Karpas-422 (cell line): ENCODE measurements at regions not wholly inside any gene's neighbourhood (a gene's known extent, or its start where the extent isn't known, plus 50 kb on each side); places are given as distances from the start of the nearest gene placed in this dataset.

Source experiments
- DNase-seq: peaks from one replicate; pipeline ENCODE4 v3.0.0-alpha.2; 2015
- H2AFZ ChIP-seq: fragments of 200-600 bp; sonication (generic); 2 replicates; pipeline ENCODE4 v1.6.1; 2014; ENCODE audit warnings: antibody characterized with exemption, low read length, mixed read lengths
- H3K27ac ChIP-seq: fragments of 200-600 bp; sonication (generic); 2 replicates; pipeline ENCODE4 v1.5.1; 2014; ENCODE audit warnings: mild to moderate bottlenecking, low read length, moderate library complexity
- H3K27me3 ChIP-seq: fragments of 200-600 bp; sonication (generic); 2 replicates; pipeline ENCODE4 v1.6.1; 2014; ENCODE audit warnings: low read length, mixed read lengths
- H3K36me3 ChIP-seq: fragments of 200-600 bp; sonication (generic); 2 replicates; pipeline ENCODE4 v1.6.1; 2014; ENCODE audit warnings: low read length, mixed read lengths; ENCODE audit not compliant: insufficient read depth
- H3K4me1 ChIP-seq: fragments of 200-600 bp; sonication (generic); 2 replicates; pipeline ENCODE4 v1.6.1; 2014; ENCODE audit warnings: mild to moderate bottlenecking, low read length, mixed read lengths
- H3K4me2 ChIP-seq: fragments of 200-600 bp; sonication (generic); 2 replicates; pipeline ENCODE4 v1.6.1; 2014; ENCODE audit warnings: low read length, low read depth, mild to moderate bottlenecking; ENCODE audit not compliant: poor library complexity, severe bottlenecking
- H3K4me3 ChIP-seq: fragments of 200-600 bp; sonication (generic); 2 replicates; pipeline ENCODE4 v1.5.1; 2014; ENCODE audit warnings: mild to moderate bottlenecking, antibody characterized with exemption, low read length, mixed read lengths
- H3K79me2 ChIP-seq: fragments of 200-600 bp; sonication (generic); 2 replicates; pipeline ENCODE4 v1.6.1; 2014; ENCODE audit warnings: mild to moderate bottlenecking, low read length, mixed read lengths
- H3K9ac ChIP-seq: fragments of 200-600 bp; sonication (generic); 2 replicates; pipeline ENCODE4 v1.6.0; 2014; ENCODE audit warnings: low read length
- H3K9me2 ChIP-seq: fragments of 200-600 bp; sonication (generic), shearing (Covaris generic); replicated peaks from 2 replicates; pipeline ENCODE4 v1.6.0; 2014; ENCODE audit warnings: mild to moderate bottlenecking, low read length, moderate library complexity; ENCODE audit not compliant: insufficient read depth
- H3K9me3 ChIP-seq: fragments of 300-700, 200-600 bp; sonication (generic); 2 replicates; pipeline ENCODE4 v1.6.1; 2014; ENCODE audit warnings: low read length, mixed read lengths
- H4K20me1 ChIP-seq: fragments of 200-600 bp; sonication (generic); 2 replicates; pipeline ENCODE4 v1.6.1; 2014; ENCODE audit warnings: mild to moderate bottlenecking, antibody characterized with exemption, low read length, low read depth; ENCODE audit not compliant: insufficient read depth

- Histone ChIP-seq H3K4me1 (no peaks in the 10 kb centered on the region), H3K79me2 (no peaks in the 10 kb centered on the region), H3K27ac (no peak overlapping the region), H2AFZ (no peak overlapping the region), H4K20me1 (no peaks in the 10 kb centered on the region), H3K9me2 (no peaks in the 10 kb centered on the region), H3K4me3 (no peak overlapping the region), H3K27me3 (no peaks in the 10 kb centered on the region), H3K9ac (no peak overlapping the region), H3K9me3 (peaks cover 26% of the 10 kb centered on the region), H3K36me3 (no peaks in the 10 kb centered on the region), H3K4me2 (no peak overlapping the region)
- no peak for DNase-seq
Measured at GRCh38 chr3:103699228-103699627, 1264.4 kb downstream of the ZPLD1 start.

- Histone ChIP-seq H3K36me3 (no peaks in the 10 kb centered on the region), H3K9ac (no peak overlapping the region), H4K20me1 (no peaks in the 10 kb centered on the region), H2AFZ (no peak overlapping the region), H3K9me3 (peaks cover 21% of the 10 kb centered on the region), H3K27me3 (no peaks in the 10 kb centered on the region), H3K4me1 (no peaks in the 10 kb centered on the region), H3K9me2 (no peaks in the 10 kb centered on the region), H3K79me2 (no peaks in the 10 kb centered on the region), H3K4me3 (no peak overlapping the region), H3K27ac (no peak overlapping the region), H3K4me2 (no peak overlapping the region)
- DNase-seq, result no peak
Measured at GRCh38 chr3:103705641-103706040, 1270.8 kb downstream of the ZPLD1 start.

- Histone ChIP-seq H3K27me3 (no peaks in the 10 kb centered on the region), H3K27ac (no peak overlapping the region), H3K9me3 (peaks cover 19% of the 10 kb centered on the region), H3K4me2 (no peak overlapping the region), H4K20me1 (no peaks in the 10 kb centered on the region), H3K9ac (no peak overlapping the region), H3K79me2 (no peaks in the 10 kb centered on the region), H3K4me1 (no peaks in the 10 kb centered on the region), H2AFZ (no peak overlapping the region), H3K9me2 (no peaks in the 10 kb centered on the region), H3K4me3 (no peak overlapping the region), H3K36me3 (no peaks in the 10 kb centered on the region)
- no peak for DNase-seq
Measured at GRCh38 chr3:103706671-103707070, 1271.9 kb downstream of the ZPLD1 start.

GRCh38 chr3:103711670-103712069, 1276.9 kb downstream of the ZPLD1 start:
- Histone ChIP-seq H2AFZ (no peak overlapping the region), H3K9ac (no peak overlapping the region), H3K9me2 (no peaks in the 10 kb centered on the region), H3K9me3 (peaks cover 22% of the 10 kb centered on the region), H3K4me3 (no peak overlapping the region), H3K27me3 (no peaks in the 10 kb centered on the region), H3K4me2 (no peak overlapping the region), H4K20me1 (no peaks in the 10 kb centered on the region), H3K79me2 (no peaks in the 10 kb centered on the region), H3K27ac (no peak overlapping the region), H3K36me3 (no peaks in the 10 kb centered on the region), H3K4me1 (no peaks in the 10 kb centered on the region)
- no peak for DNase-seq

- no peak overlapping the region for H3K4me2 ChIP-seq
- no peaks in the 10 kb centered on the region for H3K27me3 ChIP-seq
Measured at GRCh38 chr3:103712320-103713008, 1277.6 kb downstream of the ZPLD1 start.

GRCh38 chr3:103729547-103729946, 1294.7 kb downstream of the ZPLD1 start:
- Histone ChIP-seq H2AFZ (no peak overlapping the region), H3K9ac (no peak overlapping the region), H3K9me3 (peaks cover 18% of the 10 kb centered on the region), H3K9me2 (no peaks in the 10 kb centered on the region), H3K36me3 (no peaks in the 10 kb centered on the region), H3K27me3 (no peaks in the 10 kb centered on the region), H3K4me1 (no peaks in the 10 kb centered on the region), H3K27ac (no peak overlapping the region), H3K4me3 (no peak overlapping the region), H4K20me1 (no peaks in the 10 kb centered on the region), H3K4me2 (no peak overlapping the region), H3K79me2 (no peaks in the 10 kb centered on the region)
- DNase-seq, result no peak

More at GRCh38 chr3:103712320-103713008, 1277.6 kb downstream of the ZPLD1 start:
- no peaks in the 10 kb centered on the region for H4K20me1 ChIP-seq
- no peak overlapping the region for H3K27ac ChIP-seq
- H3K36me3 ChIP-seq, result no peaks in the 10 kb centered on the region
- H3K9ac ChIP-seq, result no peak overlapping the region
- no peaks in the 10 kb centered on the region for H3K79me2 ChIP-seq
- no peak overlapping the region for H3K4me3 ChIP-seq
- H3K9me2 ChIP-seq, result no peaks in the 10 kb centered on the region
- H2AFZ ChIP-seq, result no peak overlapping the region
- no peaks in the 10 kb centered on the region for H3K4me1 ChIP-seq
- no peak for DNase-seq
- peaks cover 22% of the 10 kb centered on the region for H3K9me3 ChIP-seq

- no peak overlapping the region for H3K9ac ChIP-seq
- no peak for DNase-seq
- H3K9me2 ChIP-seq, result no peaks in the 10 kb centered on the region
- H2AFZ ChIP-seq, result no peak overlapping the region
- no peaks in the 10 kb centered on the region for H3K4me1 ChIP-seq
- H3K9me3 ChIP-seq, result peaks cover 21% of the 10 kb centered on the region
- no peak overlapping the region for H3K27ac ChIP-seq
- H3K79me2 ChIP-seq, result no peaks in the 10 kb centered on the region
- H3K4me2 ChIP-seq, result no peak overlapping the region
- H4K20me1 ChIP-seq, result no peaks in the 10 kb centered on the region
- no peaks in the 10 kb centered on the region for H3K27me3 ChIP-seq
- no peak overlapping the region for H3K4me3 ChIP-seq
- no peaks in the 10 kb centered on the region for H3K36me3 ChIP-seq
Measured at GRCh38 chr3:103730744-103731143, 1295.9 kb downstream of the ZPLD1 start.

GRCh38 chr3:103752986-103753385, 1318.2 kb downstream of the ZPLD1 start:
- no peak overlapping the region for H3K9ac ChIP-seq
- DNase-seq, result no peak
- no peak overlapping the region for H2AFZ ChIP-seq
- no peaks in the 10 kb centered on the region for H3K36me3 ChIP-seq
- no peak overlapping the region for H3K4me2 ChIP-seq
- H3K27ac ChIP-seq, result no peak overlapping the region
- H3K4me1 ChIP-seq, result no peaks in the 10 kb centered on the region
- no peaks in the 10 kb centered on the region for H4K20me1 ChIP-seq
- H3K9me2 ChIP-seq, result no peaks in the 10 kb centered on the region
- no peaks in the 10 kb centered on the region for H3K27me3 ChIP-seq
- H3K4me3 ChIP-seq, result no peak overlapping the region
- H3K9me3 ChIP-seq, result peaks cover 5% of the 10 kb centered on the region
- no peaks in the 10 kb centered on the region for H3K79me2 ChIP-seq
